Body of pancreas (tissue), 4 donors: ENCODE measurements at regions not wholly inside any gene's neighbourhood (a gene's known extent, or its start where the extent isn't known, plus 50 kb on each side); places are given as distances from the start of the nearest gene placed in this dataset.

ENCODE experiments used
- POLR2A ChIP-seq, 3 donors: fragments of 450-650 bp; IDR thresholded peaks; one replicate each; pipeline ENCODE4 v1.6.1; 2016; ENCODE audit warnings: antibody characterized with exemption in 3 of 3, mild to moderate bottlenecking in 2 of 3
- TF ChIP-seq, protein P1 (sequence below), 7 experiments: fragments of 450-650 bp in 4 of 7; fragments of 200-600 bp in 3 of 7; sonication (generic) in 3 of 7; IDR thresholded peaks; one replicate each; pipeline ENCODE4 v1.5.1; 2016 to 2019; ENCODE audit warnings: antibody characterized with exemption in 7 of 7

DNA sequence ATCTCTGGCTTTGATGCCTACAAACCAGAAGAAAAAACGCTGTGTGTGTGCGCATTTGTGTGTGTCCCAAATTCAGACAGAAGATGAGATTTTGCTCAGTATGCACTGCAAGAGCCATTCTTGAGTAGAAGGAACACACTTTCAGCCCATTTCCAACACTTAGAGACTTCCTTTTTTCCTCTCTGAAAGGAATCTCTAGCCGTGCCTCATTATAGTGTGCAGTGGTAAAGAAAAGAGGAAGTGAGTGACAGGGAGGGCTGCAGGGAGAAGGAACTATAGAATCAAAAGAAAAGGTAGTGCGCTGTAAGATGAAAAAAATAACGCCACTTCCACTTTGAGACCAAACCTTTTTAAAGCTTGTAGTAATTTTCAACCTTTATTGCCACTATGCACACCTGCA, 1400.9 kb upstream of the FLRT2 start:
- TF ChIP-seq, protein P1, sequence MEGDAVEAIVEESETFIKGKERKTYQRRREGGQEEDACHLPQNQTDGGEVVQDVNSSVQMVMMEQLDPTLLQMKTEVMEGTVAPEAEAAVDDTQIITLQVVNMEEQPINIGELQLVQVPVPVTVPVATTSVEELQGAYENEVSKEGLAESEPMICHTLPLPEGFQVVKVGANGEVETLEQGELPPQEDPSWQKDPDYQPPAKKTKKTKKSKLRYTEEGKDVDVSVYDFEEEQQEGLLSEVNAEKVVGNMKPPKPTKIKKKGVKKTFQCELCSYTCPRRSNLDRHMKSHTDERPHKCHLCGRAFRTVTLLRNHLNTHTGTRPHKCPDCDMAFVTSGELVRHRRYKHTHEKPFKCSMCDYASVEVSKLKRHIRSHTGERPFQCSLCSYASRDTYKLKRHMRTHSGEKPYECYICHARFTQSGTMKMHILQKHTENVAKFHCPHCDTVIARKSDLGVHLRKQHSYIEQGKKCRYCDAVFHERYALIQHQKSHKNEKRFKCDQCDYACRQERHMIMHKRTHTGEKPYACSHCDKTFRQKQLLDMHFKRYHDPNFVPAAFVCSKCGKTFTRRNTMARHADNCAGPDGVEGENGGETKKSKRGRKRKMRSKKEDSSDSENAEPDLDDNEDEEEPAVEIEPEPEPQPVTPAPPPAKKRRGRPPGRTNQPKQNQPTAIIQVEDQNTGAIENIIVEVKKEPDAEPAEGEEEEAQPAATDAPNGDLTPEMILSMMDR (IDR thresholded peaks at IDR 0.05), result no peak
- TF ChIP-seq POLR2A (IDR thresholded peaks at IDR 0.05), result no peak
